ENCODE measurements at regions not wholly inside any gene's neighbourhood (a gene's known extent, or its start where the extent isn't known, plus 50 kb on each side); places are given as distances from the start of the nearest gene placed in this dataset.
"Not testable (repeated sequence)": the region's sequence is repeated elsewhere in the genome, so short reads cannot be mapped to it uniquely, and the experiment has no call there.

DNA sequence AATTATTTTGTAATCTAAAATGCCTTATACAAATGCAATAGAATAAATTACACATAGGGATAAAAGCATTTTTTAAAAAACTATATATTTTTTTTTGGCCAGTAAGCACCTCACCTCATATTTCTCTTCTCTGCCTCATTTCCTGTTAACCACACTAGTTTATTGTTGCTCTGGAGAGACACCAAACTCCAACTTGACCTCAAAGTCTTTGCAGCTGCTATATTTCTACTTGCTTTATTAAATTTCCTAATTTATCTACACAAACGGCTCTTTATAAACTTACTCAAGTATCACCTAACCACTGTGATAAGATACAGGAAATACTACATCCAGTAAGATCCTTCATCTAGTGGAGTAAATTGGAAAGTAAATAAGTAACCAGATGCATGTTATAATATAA is 622.3 kb downstream of the C12orf50 start:
- no peak for DNase-seq
- H3K27ac Mint-ChIP-seq: no peak overlapping the region
- TF ChIP-seq, protein P1, sequence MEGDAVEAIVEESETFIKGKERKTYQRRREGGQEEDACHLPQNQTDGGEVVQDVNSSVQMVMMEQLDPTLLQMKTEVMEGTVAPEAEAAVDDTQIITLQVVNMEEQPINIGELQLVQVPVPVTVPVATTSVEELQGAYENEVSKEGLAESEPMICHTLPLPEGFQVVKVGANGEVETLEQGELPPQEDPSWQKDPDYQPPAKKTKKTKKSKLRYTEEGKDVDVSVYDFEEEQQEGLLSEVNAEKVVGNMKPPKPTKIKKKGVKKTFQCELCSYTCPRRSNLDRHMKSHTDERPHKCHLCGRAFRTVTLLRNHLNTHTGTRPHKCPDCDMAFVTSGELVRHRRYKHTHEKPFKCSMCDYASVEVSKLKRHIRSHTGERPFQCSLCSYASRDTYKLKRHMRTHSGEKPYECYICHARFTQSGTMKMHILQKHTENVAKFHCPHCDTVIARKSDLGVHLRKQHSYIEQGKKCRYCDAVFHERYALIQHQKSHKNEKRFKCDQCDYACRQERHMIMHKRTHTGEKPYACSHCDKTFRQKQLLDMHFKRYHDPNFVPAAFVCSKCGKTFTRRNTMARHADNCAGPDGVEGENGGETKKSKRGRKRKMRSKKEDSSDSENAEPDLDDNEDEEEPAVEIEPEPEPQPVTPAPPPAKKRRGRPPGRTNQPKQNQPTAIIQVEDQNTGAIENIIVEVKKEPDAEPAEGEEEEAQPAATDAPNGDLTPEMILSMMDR (IDR thresholded peaks at IDR 0.05): no peak

DNA sequence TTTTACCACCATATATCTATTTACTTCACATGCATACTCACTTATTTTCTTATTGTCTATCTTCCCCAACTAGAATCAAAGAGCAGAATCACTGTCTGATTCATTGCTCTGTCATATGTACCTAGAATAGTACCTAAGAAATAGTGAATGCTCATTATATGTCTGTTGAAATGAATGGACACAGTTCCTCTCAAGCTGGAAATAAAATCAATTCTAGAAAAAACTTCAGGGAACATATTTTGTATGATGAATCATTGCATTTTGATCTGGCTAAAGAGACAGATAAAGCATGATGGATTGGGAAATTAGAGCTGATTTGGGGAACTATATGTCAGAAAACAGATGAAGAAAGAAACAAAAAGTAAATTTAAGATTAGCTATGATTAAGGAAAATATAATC is 623.3 kb downstream of the C12orf50 start:
- Mint-ChIP-seq H3K4me1 (no peaks in the 10 kb centered on the region), H3K27ac (no peak overlapping the region), H3K9me3 (peaks cover 3% of the 10 kb centered on the region), H3K27me3 (no peaks in the 10 kb centered on the region), H3K4me3 (no peak overlapping the region), H3K36me3 (ENCODE audit: low read depth) (no peaks in the 10 kb centered on the region)
- POLR2A ChIA-PET: no interaction called here
- TF ChIP-seq, protein P1 (IDR thresholded peaks at IDR 0.05): no peak
- CTCF ChIA-PET: no interaction called here
- ATAC-seq (ENCODE audit: low read depth): no peak
- no peak for DNase-seq
- intact Hi-C loops (cut with micrococcal nuclease): no loop called here

More for the DNA sequence above, 622.3 kb downstream of the C12orf50 start:
- no peak for ATAC-seq (ENCODE audit: low read depth)
- intact Hi-C loops (cut with micrococcal nuclease): no loop called here
- ChIA-PET POLR2A (no interaction called here), CTCF (no interaction called here)
- Mint-ChIP-seq H3K27me3 (no peaks in the 10 kb centered on the region), H3K36me3 (ENCODE audit: low read depth) (no peaks in the 10 kb centered on the region), H3K4me3 (no peak overlapping the region), H3K9me3 (peaks cover 4% of the 10 kb centered on the region), H3K4me1 (no peaks in the 10 kb centered on the region)

DNA sequence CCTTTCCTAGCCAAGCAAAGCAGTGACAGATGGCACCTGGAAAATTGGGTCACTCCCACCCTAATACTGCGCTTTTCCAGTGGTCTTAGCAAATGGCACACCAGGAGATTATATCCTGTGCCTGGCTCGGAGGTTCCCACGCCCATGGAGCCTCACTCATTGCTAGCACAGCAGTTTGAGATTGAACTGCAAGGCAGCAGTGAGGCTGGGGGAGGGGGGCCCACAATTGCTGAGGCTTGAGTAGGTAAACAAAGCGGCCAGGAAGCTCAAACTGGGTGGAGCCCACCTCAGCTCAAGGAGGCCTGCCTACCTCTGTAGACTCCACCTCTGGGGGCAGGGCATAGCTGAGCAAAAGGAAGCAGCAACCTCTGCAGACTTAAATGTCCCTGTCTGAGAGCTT is 635.0 kb downstream of the C12orf50 start:
- H3K9me3 Mint-ChIP-seq; intact Hi-C loops (cut with micrococcal nuclease); ATAC-seq (ENCODE audit: low read depth); DNase-seq; CTCF ChIA-PET; H3K27ac Mint-ChIP-seq; H3K4me3 Mint-ChIP-seq; H3K27me3 Mint-ChIP-seq; H3K4me1 Mint-ChIP-seq; POLR2A ChIA-PET; H3K36me3 Mint-ChIP-seq (ENCODE audit: low read depth): not testable (repeated sequence)

DNA sequence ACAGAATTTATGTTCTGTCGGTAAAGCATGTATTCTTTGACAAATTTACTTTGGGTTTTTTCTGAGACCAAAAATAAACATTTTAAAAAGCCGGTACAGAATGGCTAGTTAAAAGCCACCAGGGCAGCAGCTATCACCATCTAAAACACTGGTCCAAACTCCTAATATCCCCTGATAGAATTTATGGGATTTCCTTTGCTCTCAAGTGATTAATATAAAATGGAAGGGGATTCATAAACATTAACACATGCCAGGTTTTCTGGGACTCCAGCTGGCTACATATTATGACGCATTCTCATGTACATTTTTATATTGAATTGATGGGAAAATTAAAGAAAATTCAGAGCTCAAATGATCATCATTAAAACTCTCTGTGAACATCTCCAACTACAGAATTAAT is 640.8 kb downstream of the C12orf50 start:
- Mint-ChIP-seq H3K4me1 (peaks cover 2% of the 10 kb centered on the region), H3K27me3 (no peaks in the 10 kb centered on the region), H3K27ac (no peak overlapping the region), H3K4me3 (no peak overlapping the region), H3K9me3 (no peaks in the 10 kb centered on the region), H3K36me3 (ENCODE audit: low read depth) (no peaks in the 10 kb centered on the region)
- TF ChIP-seq, protein P1 (IDR thresholded peaks at IDR 0.05): no peak
- ATAC-seq (ENCODE audit: low read depth) (no peak), DNase-seq (no peak)
- intact Hi-C loops (cut with micrococcal nuclease): no loop called here
- ChIA-PET POLR2A (no interaction called here), CTCF (no interaction called here)

DNA sequence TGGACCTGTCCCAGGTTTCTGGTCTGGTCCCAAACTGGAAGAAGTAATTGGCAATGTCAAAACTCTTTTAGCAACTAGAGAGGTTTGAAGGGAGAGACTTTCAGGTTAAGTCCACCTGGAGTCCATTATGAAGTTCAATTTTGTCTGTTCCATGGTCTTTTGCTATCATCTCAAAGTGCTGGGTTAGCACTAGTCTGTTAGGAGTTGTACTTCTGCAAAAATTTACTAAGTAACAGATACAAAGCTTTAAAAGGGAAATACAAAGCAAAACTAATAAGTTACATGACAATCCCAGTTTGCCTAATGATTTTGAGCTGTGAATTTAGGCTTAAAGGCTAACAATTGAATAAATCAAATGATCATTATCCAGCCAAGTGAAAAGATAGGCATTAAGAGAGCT is 643.9 kb downstream of the C12orf50 start:
- Mint-ChIP-seq H3K27ac (no peak overlapping the region), H3K9me3 (no peaks in the 10 kb centered on the region), H3K36me3 (ENCODE audit: low read depth) (no peaks in the 10 kb centered on the region), H3K4me3 (no peak overlapping the region), H3K27me3 (no peaks in the 10 kb centered on the region), H3K4me1 (peaks cover 4% of the 10 kb centered on the region)
- POLR2A ChIA-PET: no interaction called here
- intact Hi-C loops (cut with micrococcal nuclease): no loop called here
- TF ChIP-seq, protein P1 (IDR thresholded peaks at IDR 0.05): no peak
- ATAC-seq (ENCODE audit: low read depth) (no peak), DNase-seq (no peak)
- CTCF ChIA-PET: no interaction called here

DNA sequence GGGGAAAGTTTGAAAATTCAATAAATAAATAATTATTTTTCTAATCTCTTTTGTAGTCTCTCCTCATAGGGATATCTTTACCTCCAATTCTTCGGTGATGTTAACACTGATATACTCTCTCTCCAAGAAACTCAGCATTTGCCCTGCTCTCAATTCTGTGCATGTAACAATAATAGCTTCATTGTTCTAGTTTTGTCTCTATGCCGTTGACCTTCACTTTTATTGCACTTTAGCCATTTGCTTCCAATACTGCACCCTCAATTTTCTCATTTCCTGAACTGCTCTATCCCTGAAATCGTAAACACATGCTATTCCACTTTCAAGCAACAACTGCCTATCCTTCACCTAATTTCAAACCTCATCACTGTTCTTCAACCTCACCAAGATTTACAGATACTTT is 645.0 kb downstream of the C12orf50 start:
- TF ChIP-seq, protein P1 (IDR thresholded peaks at IDR 0.05): no peak
- H3K27ac Mint-ChIP-seq: no peak overlapping the region
- CTCF ChIA-PET: no interaction called here
- peaks cover 4% of the 10 kb centered on the region for H3K4me1 Mint-ChIP-seq
- H3K36me3 Mint-ChIP-seq (ENCODE audit: low read depth): no peaks in the 10 kb centered on the region
- H3K4me3 Mint-ChIP-seq: no peak overlapping the region
- DNase-seq: no peak
- H3K9me3 Mint-ChIP-seq: no peaks in the 10 kb centered on the region
- no peak for ATAC-seq (ENCODE audit: low read depth)
- intact Hi-C loops (cut with micrococcal nuclease): no loop called here
- POLR2A ChIA-PET: no interaction called here
- no peaks in the 10 kb centered on the region for H3K27me3 Mint-ChIP-seq
